Lower leg skin (tissue), 4 donors: ENCODE measurements at regions not wholly inside any gene's neighbourhood (a gene's known extent, or its start where the extent isn't known, plus 50 kb on each side); places are given as distances from the start of the nearest gene placed in this dataset.
"Not testable (repeated sequence)": the region's sequence is repeated elsewhere in the genome, so short reads cannot be mapped to it uniquely, and the experiment has no call there.

ENCODE experiments used
- DNase-seq, 2 donors: peaks; one replicate each; pipeline ENCODE4 v3.0.0-alpha.2; 2019; ENCODE audit warnings: low spot score in 2 of 2
- H3K4me3 ChIP-seq: fragments of 200-600 bp; sonication (generic); 2 replicates; pipeline ENCODE4 v1.5.1; 2017; ENCODE audit warnings: mild to moderate bottlenecking, low read depth; ENCODE audit not compliant: poor library complexity, severe bottlenecking
- POLR2A ChIP-seq, 2 donors: fragments of 450-650 bp; IDR thresholded peaks; one replicate each; pipeline ENCODE4 v1.6.1; 2016 to 2017; ENCODE audit warnings: antibody characterized with exemption in 2 of 2, mild to moderate bottlenecking in 1 of 2, moderate library complexity in 1 of 2
- WGBS, 2 donors: methylation state at CpG; one replicate each; pipeline ENCODE4 v1.1.5; 2018; 5-methylcytosine and 5-hydroxymethylcytosine counted together
- intact Hi-C: fragments of 100-400 bp; cut with DNase I; formaldehyde crosslinking; loops from one replicate; pipeline ENCODE4 v1.15.0; 2023; ENCODE audit warnings: low total_unique reads
- TF ChIP-seq, protein P1 (sequence below), 3 donors: fragments of 450-650 bp; IDR thresholded peaks; one replicate each; pipeline ENCODE4 v1.5.1; 2016; ENCODE audit warnings: antibody characterized with exemption in 3 of 3, mild to moderate bottlenecking in 3 of 3, moderate library complexity in 2 of 3

- intact Hi-C loops, result no loop called here
- TF ChIP-seq POLR2A (IDR thresholded peaks at IDR 0.05), result no peak
- TF ChIP-seq, protein P1, sequence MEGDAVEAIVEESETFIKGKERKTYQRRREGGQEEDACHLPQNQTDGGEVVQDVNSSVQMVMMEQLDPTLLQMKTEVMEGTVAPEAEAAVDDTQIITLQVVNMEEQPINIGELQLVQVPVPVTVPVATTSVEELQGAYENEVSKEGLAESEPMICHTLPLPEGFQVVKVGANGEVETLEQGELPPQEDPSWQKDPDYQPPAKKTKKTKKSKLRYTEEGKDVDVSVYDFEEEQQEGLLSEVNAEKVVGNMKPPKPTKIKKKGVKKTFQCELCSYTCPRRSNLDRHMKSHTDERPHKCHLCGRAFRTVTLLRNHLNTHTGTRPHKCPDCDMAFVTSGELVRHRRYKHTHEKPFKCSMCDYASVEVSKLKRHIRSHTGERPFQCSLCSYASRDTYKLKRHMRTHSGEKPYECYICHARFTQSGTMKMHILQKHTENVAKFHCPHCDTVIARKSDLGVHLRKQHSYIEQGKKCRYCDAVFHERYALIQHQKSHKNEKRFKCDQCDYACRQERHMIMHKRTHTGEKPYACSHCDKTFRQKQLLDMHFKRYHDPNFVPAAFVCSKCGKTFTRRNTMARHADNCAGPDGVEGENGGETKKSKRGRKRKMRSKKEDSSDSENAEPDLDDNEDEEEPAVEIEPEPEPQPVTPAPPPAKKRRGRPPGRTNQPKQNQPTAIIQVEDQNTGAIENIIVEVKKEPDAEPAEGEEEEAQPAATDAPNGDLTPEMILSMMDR (IDR thresholded peaks at IDR 0.05), result no peak
- no peak overlapping the region for H3K4me3 ChIP-seq
- 78 to 82% methylated on average over 3 of the region's 3 CpGs for WGBS, 2 donors
- no peak for DNase-seq
Measured at GRCh38 chr6:79399499-79399898, 137.7 kb downstream of the LCA5 start.

GRCh38 chr6:79398617-79399016 lies 138.6 kb downstream of the LCA5 start:
- H3K4me3 ChIP-seq, intact Hi-C loops, DNase-seq: not testable (repeated sequence)
- 63 to 94% methylated on average over 2 of the region's 2 CpGs for WGBS, 2 donors

DNA sequence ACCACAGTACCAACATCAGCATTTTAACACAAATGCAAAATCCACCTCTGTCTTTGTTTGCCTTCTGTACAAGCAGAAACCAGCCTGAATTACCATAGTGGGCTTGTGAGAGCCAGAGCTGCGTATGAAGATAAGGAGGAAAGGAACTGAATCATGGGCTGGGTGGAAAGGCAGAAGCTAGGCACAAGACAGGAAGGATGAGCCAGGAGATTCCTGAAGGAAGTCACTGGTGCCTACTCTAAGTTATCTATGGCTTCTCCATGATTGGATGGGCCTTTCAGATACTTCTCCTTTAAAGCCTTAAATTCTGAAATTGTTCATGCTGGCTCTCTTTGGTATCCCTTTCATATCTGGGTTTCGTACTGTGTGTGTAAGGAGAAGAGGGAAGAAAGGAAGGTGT lies 140.6 kb downstream of the LCA5 start:
- intact Hi-C loops, result no loop called here
- DNase-seq, result no peak
- TF ChIP-seq, protein P1 (IDR thresholded peaks at IDR 0.05), result no peak
- no peak for TF ChIP-seq POLR2A (IDR thresholded peaks at IDR 0.05)
- WGBS, 2 donors, result 92% methylated on average over 2 of the region's 2 CpGs
- H3K4me3 ChIP-seq, result no peak overlapping the region

- TF ChIP-seq, protein P1 (IDR thresholded peaks at IDR 0.05), result no peak
- TF ChIP-seq POLR2A (IDR thresholded peaks at IDR 0.05), result no peak
- WGBS, 2 donors, result 91 to 93% methylated on average over 3 of the region's 3 CpGs
- intact Hi-C loops, result no loop called here
- no peak overlapping the region for H3K4me3 ChIP-seq
- no peak for DNase-seq
Measured at GRCh38 chr6:79394690-79395089, 142.5 kb downstream of the LCA5 start.

- no peak for DNase-seq
- H3K4me3 ChIP-seq, result no peak overlapping the region
- no peak for TF ChIP-seq POLR2A (IDR thresholded peaks at IDR 0.05)
- TF ChIP-seq, protein P1 (IDR thresholded peaks at IDR 0.05), result no peak
- intact Hi-C loops, result no loop called here
- 92 to 96% methylated on average over 3 of the region's 3 CpGs for WGBS, 2 donors
Measured at GRCh38 chr6:79392094-79392493, 145.1 kb downstream of the LCA5 start.

GRCh38 chr6:79391480-79391879 lies 145.8 kb downstream of the LCA5 start:
- TF ChIP-seq POLR2A (IDR thresholded peaks at IDR 0.05), result no peak
- TF ChIP-seq, protein P1 (IDR thresholded peaks at IDR 0.05), result no peak
- H3K4me3 ChIP-seq, result no peak overlapping the region
- DNase-seq, result no peak
- 70 to 89% methylated on average over 1 of the region's 1 CpG for WGBS, 2 donors
- intact Hi-C loops, result no loop called here
